Activated naive CD8-positive, alpha-beta T cell treated with anti-CD3 and anti-CD28 coated beads, Interleukin-2, amount 10 ng/mL, durations not matched to agents 7 days and 5 days (primary cell): ENCODE measurements at regions not wholly inside any gene's neighbourhood (a gene's known extent, or its start where the extent isn't known, plus 50 kb on each side); places are given as distances from the start of the nearest gene placed in this dataset.

Experiments
- ATAC-seq: fragments of 150-1000 bp; cut with Tn5 transposase; one replicate; pipeline ENCODE4 v1.10.0; 2021; ENCODE audit warnings: low read depth, moderate library complexity
- POLR2A ChIA-PET: fragments of 350-600 bp; sonication (Branson Sonifier 250); formaldehyde crosslinking; loops from one replicate; lab custom pipeline; 2021; ENCODE audit warnings: antibody characterized with exemption; lab: Charles Lee
- DNase-seq: peaks from one replicate; pipeline ENCODE4 v3.0.0; 2021
- H3K27ac Mint-ChIP-seq: one replicate; pipeline ENCODE4 v1.8.0; 2022; ENCODE audit warnings: mild to moderate bottlenecking, mixed read lengths
- H3K27me3 Mint-ChIP-seq: one replicate; pipeline ENCODE4 v1.8.0; 2022; ENCODE audit warnings: mild to moderate bottlenecking, moderate library complexity, mixed read lengths
- H3K36me3 Mint-ChIP-seq: one replicate; pipeline ENCODE4 v1.8.0; 2021; ENCODE audit warnings: mild to moderate bottlenecking, mixed read lengths
- H3K4me1 Mint-ChIP-seq: one replicate; pipeline ENCODE4 v1.8.0; 2021; ENCODE audit warnings: mixed read lengths
- H3K4me3 Mint-ChIP-seq: one replicate; pipeline ENCODE4 v1.8.0; 2022; ENCODE audit warnings: mild to moderate bottlenecking, moderate library complexity, mixed read lengths
- H3K9me3 Mint-ChIP-seq: one replicate; pipeline ENCODE4 v1.8.0; 2021; ENCODE audit warnings: mixed read lengths

DNA sequence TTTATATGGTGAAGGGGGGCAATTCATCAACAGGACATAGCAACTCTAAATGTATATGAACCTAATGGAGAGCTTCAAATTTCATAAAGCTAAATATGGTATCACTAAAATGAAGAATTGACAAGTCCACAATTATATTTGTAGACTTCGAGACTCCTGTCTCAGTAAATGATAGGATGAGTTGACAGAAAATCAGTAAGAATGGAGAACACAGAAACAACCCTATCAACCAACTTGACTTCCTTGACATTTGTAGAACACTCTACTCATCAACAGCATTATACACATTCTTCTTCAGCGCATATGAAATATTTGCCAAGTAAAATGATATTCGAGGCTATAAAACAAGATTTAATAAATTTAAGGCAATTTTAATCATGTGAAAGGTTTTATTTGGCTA is 322.9 kb upstream of the MAF start:
- no peak overlapping the region for H3K27ac Mint-ChIP-seq
- no peak for ATAC-seq
- no peaks in the 10 kb centered on the region for H3K9me3 Mint-ChIP-seq
- H3K27me3 Mint-ChIP-seq = peaks cover 3% of the 10 kb centered on the region
- H3K4me1 Mint-ChIP-seq = peaks cover 2% of the 10 kb centered on the region
- POLR2A ChIA-PET = no interaction called here
- DNase-seq = no peak
- H3K4me3 Mint-ChIP-seq = no peak overlapping the region
- H3K36me3 Mint-ChIP-seq = no peaks in the 10 kb centered on the region

DNA sequence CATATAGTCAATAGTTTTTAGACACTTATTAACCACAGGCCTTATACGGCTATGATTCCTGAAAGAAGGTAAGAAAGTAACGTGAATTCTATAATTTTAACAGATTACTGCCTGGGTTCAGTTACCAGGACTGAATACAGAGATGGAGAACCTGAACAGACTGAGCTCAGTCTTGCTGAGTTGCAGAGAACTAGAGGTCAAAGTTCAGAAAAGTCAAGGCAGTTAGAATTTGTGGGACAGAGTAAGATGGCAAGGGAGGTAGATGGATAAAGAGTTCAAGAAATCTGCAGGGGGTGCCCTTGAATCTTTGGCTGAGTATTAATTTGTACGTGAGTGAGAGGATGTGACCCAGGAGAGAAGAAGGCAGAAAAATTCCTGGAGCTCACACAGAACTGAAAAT is 320.1 kb upstream of the MAF start:
- ATAC-seq (no peak), DNase-seq (no peak)

DNA sequence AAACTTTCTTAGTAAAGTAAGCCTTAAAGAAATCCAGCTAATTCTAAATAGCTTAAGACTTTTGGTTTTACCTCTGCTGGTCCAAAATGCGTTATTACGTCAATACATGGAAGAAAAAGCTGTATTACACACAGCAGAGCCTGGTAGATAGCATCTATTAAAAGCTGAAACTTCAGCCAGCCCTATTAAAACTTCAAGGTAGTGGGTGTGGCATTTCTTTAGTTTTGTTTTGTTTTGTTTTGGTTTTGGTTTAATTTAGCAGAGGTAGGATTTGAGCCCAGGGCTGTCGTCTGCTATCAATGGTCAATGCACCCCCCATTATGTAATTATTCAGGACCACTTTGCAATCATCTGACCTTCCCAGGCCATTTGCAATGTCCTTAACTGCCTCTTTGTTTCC is 318.4 kb upstream of the MAF start:
- Mint-ChIP-seq H3K27me3 (peaks cover 3% of the 10 kb centered on the region), H3K4me1 (peaks cover 2% of the 10 kb centered on the region), H3K9me3 (no peaks in the 10 kb centered on the region), H3K36me3 (no peaks in the 10 kb centered on the region), H3K4me3 (no peak overlapping the region), H3K27ac (no peak overlapping the region)
- ATAC-seq (no peak), DNase-seq (no peak)
- POLR2A ChIA-PET = no interaction called here

More for the DNA sequence above, 320.1 kb upstream of the MAF start:
- Mint-ChIP-seq H3K4me3 (no peak overlapping the region), H3K27me3 (peaks cover 3% of the 10 kb centered on the region), H3K36me3 (no peaks in the 10 kb centered on the region), H3K4me1 (peaks cover 2% of the 10 kb centered on the region), H3K27ac (no peak overlapping the region), H3K9me3 (no peaks in the 10 kb centered on the region)
- POLR2A ChIA-PET = no interaction called here

GRCh38 chr16:79915761-79916160 is 315.2 kb upstream of the MAF start:
- Mint-ChIP-seq H3K4me1 (peaks cover 2% of the 10 kb centered on the region), H3K9me3 (no peaks in the 10 kb centered on the region), H3K36me3 (no peaks in the 10 kb centered on the region), H3K27me3 (peaks cover 3% of the 10 kb centered on the region), H3K27ac (no peak overlapping the region), H3K4me3 (no peak overlapping the region)
- DNase-seq = no peak
- POLR2A ChIA-PET = no interaction called here
- no peak for ATAC-seq

- H3K27me3 Mint-ChIP-seq = peaks cover 3% of the 10 kb centered on the region
- POLR2A ChIA-PET = no interaction called here
- H3K36me3 Mint-ChIP-seq = no peaks in the 10 kb centered on the region
- no peak for DNase-seq
- H3K27ac Mint-ChIP-seq = no peak overlapping the region
- no peak for ATAC-seq
- H3K4me3 Mint-ChIP-seq = no peak overlapping the region
- no peaks in the 10 kb centered on the region for H3K9me3 Mint-ChIP-seq
- peaks cover 2% of the 10 kb centered on the region for H3K4me1 Mint-ChIP-seq
Observed at GRCh38 chr16:79914961-79915720, 314.6 kb upstream of the MAF start.

- H3K4me1 Mint-ChIP-seq = no peaks in the 10 kb centered on the region
- POLR2A ChIA-PET = no interaction called here
- DNase-seq (no peak), ATAC-seq (no peak)
- no peaks in the 10 kb centered on the region for H3K27me3 Mint-ChIP-seq
- H3K4me3 Mint-ChIP-seq = no peak overlapping the region
- no peaks in the 10 kb centered on the region for H3K36me3 Mint-ChIP-seq
- H3K9me3 Mint-ChIP-seq = no peaks in the 10 kb centered on the region
- H3K27ac Mint-ChIP-seq = no peak overlapping the region
Observed at GRCh38 chr16:79912592-79913310, 312.2 kb upstream of the MAF start.

GRCh38 chr16:79911660-79912059 is 311.1 kb upstream of the MAF start:
- DNase-seq (no peak), ATAC-seq (no peak)
- no peaks in the 10 kb centered on the region for H3K4me1 Mint-ChIP-seq
- no peaks in the 10 kb centered on the region for H3K27me3 Mint-ChIP-seq
- H3K4me3 Mint-ChIP-seq = no peak overlapping the region
- POLR2A ChIA-PET = no interaction called here
- no peaks in the 10 kb centered on the region for H3K9me3 Mint-ChIP-seq
- H3K36me3 Mint-ChIP-seq = no peaks in the 10 kb centered on the region
- no peak overlapping the region for H3K27ac Mint-ChIP-seq

DNA sequence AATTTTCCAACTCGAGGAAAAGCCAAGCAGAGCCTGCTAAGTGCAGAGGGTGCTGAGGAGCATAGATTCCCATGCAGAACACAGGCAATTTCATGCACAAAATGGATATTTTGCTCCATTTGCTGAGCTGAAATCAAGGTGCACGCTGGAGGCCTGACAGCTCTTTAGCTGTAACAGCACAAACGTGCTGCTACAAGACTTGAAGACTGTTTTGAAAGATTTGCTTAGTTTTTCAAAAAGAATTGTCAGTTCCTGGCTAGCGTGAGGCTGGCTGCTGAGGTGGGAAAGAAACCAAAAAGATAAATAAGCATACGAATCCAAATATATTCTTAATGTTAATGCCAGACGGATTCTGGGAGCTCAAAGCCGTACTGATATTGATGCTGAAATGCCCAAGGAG is 309.0 kb upstream of the MAF start:
- Mint-ChIP-seq H3K36me3 (no peaks in the 10 kb centered on the region), H3K4me3 (no peak overlapping the region), H3K27ac (no peak overlapping the region), H3K27me3 (no peaks in the 10 kb centered on the region), H3K9me3 (no peaks in the 10 kb centered on the region), H3K4me1 (no peaks in the 10 kb centered on the region)
- POLR2A ChIA-PET = no interaction called here
- no peak for DNase-seq
- no peak for ATAC-seq

GRCh38 chr16:79903471-79903870 is 302.9 kb upstream of the MAF start:
- ATAC-seq (no peak), DNase-seq (no peak)
- Mint-ChIP-seq H3K36me3 (no peaks in the 10 kb centered on the region), H3K27ac (no peak overlapping the region), H3K4me1 (no peaks in the 10 kb centered on the region), H3K4me3 (no peak overlapping the region), H3K9me3 (peaks cover 5% of the 10 kb centered on the region), H3K27me3 (no peaks in the 10 kb centered on the region)
- POLR2A ChIA-PET = no interaction called here

- Mint-ChIP-seq H3K27ac (no peak overlapping the region), H3K27me3 (no peaks in the 10 kb centered on the region), H3K4me3 (no peak overlapping the region), H3K4me1 (no peaks in the 10 kb centered on the region), H3K9me3 (peaks cover 5% of the 10 kb centered on the region), H3K36me3 (no peaks in the 10 kb centered on the region)
- POLR2A ChIA-PET = no interaction called here
- DNase-seq (no peak), ATAC-seq (no peak)
Observed at GRCh38 chr16:79902351-79902750, 301.8 kb upstream of the MAF start.

- DNase-seq (no peak), ATAC-seq (no peak)
- POLR2A ChIA-PET = no interaction called here
- H3K36me3 Mint-ChIP-seq = no peaks in the 10 kb centered on the region
- no peak overlapping the region for H3K27ac Mint-ChIP-seq
- H3K4me3 Mint-ChIP-seq = no peak overlapping the region
- H3K4me1 Mint-ChIP-seq = no peaks in the 10 kb centered on the region
- peaks cover 5% of the 10 kb centered on the region for H3K9me3 Mint-ChIP-seq
- H3K27me3 Mint-ChIP-seq = no peaks in the 10 kb centered on the region
Observed at GRCh38 chr16:79901522-79901921, 301.0 kb upstream of the MAF start.

DNA sequence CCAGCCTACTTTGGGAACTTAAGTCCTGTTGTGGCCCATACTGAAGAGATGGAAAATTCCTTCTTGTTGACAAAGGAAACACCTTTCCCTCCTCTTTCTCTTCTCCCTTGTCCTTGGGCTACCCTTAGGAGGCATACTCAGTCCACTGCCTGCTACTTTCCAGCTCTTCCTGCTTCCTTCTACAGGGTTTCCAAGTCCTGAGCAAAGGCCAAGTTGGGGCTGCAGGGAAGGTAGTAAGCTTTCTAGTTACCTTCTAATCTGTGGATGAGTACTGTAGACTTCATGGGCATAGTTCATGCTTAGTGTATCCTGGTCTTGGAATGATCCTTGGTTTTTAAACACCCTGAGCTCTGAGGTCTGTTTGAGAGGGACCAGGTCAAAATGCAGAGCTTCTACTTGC is 299.2 kb upstream of the MAF start:
- H3K27ac Mint-ChIP-seq = no peak overlapping the region

GRCh38 chr16:79899316-79899715 is 298.8 kb upstream of the MAF start:
- DNase-seq = no peak
- H3K4me3 Mint-ChIP-seq = no peak overlapping the region
- no peak overlapping the region for H3K27ac Mint-ChIP-seq
- H3K27me3 Mint-ChIP-seq = no peaks in the 10 kb centered on the region
- no peak for ATAC-seq
- peaks cover 5% of the 10 kb centered on the region for H3K9me3 Mint-ChIP-seq
- no peaks in the 10 kb centered on the region for H3K36me3 Mint-ChIP-seq
- no peaks in the 10 kb centered on the region for H3K4me1 Mint-ChIP-seq
- POLR2A ChIA-PET = no interaction called here

More for the DNA sequence above, 299.2 kb upstream of the MAF start:
- Mint-ChIP-seq H3K4me1 (no peaks in the 10 kb centered on the region), H3K36me3 (no peaks in the 10 kb centered on the region), H3K9me3 (peaks cover 5% of the 10 kb centered on the region), H3K27me3 (no peaks in the 10 kb centered on the region), H3K4me3 (no peak overlapping the region)
- DNase-seq (no peak), ATAC-seq (no peak)
- POLR2A ChIA-PET = no interaction called here

DNA sequence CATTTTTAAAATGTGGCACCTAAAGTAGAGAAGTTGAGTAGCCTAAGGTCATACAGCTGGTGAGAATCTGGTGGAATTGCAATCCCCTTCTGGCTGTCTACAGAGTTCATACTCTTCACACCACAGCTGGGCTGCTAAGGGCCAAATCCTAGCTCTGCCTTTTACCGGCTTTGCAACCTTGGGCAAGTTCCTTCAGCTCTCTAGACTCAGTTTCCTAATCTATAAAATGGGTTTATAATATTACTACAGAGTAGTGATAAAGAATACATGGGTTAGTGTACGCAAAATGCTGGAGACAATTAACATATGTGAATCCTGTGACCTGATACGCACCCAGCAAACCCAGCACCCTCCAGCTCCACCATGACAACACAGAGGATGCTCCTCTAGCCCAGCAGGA is 298.2 kb upstream of the MAF start:
- no peak overlapping the region for H3K27ac Mint-ChIP-seq
- peaks cover 5% of the 10 kb centered on the region for H3K9me3 Mint-ChIP-seq
- no peak overlapping the region for H3K4me3 Mint-ChIP-seq
- no peaks in the 10 kb centered on the region for H3K4me1 Mint-ChIP-seq
- POLR2A ChIA-PET = no interaction called here
- DNase-seq = no peak
- H3K36me3 Mint-ChIP-seq = no peaks in the 10 kb centered on the region
- H3K27me3 Mint-ChIP-seq = no peaks in the 10 kb centered on the region
- no peak for ATAC-seq
